ENCODE measurements at regions not wholly inside any gene's neighbourhood (a gene's known extent, or its start where the extent isn't known, plus 50 kb on each side); places are given as distances from the start of the nearest gene placed in this dataset.

DNA sequence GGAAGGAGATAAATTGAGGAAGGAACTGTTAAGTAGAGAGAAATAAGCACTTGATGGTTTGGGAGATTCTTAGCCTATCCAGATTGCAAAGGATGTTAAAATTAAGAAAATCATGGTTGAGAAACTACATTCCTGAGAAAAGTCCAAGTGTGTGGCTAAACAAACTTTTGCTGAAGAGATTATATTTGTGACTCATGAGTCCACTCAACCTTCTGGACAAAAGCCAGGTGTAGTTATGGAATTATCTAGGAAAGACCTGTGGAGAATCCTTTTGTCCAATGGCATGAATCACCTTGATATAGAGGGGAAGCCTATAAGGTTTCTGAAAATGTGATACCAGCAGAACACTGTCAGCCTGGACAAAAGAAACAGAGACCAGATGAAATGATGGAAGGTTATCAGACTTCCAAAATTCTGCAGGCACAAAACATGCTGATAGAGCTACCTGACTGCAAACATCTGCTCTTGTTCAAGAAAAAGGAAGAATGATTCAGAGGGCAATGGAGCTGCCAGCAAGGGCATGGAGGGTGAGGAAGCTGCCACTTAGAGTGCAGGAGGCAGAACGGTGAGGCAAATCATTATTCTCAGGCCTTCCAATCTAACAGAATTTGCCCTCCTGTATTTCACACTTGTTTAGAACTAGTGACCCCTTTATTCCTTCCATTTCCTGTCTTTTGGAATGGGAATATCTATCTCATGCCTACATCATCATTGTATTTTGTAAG, 300.6 kb upstream of the PRMT6 start:
- in situ Hi-C loops (cut with HindIII; ENCODE audit: low sequenced_read_pairs): no loop called here
- DNase-seq (ENCODE audit: low read depth, low spot score): peak; percentile 67
- H3K4me3 ChIP-seq (ENCODE audit: low read depth, low read length): no peak overlapping the region
- TF ChIP-seq, protein P1, sequence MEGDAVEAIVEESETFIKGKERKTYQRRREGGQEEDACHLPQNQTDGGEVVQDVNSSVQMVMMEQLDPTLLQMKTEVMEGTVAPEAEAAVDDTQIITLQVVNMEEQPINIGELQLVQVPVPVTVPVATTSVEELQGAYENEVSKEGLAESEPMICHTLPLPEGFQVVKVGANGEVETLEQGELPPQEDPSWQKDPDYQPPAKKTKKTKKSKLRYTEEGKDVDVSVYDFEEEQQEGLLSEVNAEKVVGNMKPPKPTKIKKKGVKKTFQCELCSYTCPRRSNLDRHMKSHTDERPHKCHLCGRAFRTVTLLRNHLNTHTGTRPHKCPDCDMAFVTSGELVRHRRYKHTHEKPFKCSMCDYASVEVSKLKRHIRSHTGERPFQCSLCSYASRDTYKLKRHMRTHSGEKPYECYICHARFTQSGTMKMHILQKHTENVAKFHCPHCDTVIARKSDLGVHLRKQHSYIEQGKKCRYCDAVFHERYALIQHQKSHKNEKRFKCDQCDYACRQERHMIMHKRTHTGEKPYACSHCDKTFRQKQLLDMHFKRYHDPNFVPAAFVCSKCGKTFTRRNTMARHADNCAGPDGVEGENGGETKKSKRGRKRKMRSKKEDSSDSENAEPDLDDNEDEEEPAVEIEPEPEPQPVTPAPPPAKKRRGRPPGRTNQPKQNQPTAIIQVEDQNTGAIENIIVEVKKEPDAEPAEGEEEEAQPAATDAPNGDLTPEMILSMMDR (IDR thresholded peaks at IDR 0.05; ENCODE audit: low read depth, low read length): no peak

DNA sequence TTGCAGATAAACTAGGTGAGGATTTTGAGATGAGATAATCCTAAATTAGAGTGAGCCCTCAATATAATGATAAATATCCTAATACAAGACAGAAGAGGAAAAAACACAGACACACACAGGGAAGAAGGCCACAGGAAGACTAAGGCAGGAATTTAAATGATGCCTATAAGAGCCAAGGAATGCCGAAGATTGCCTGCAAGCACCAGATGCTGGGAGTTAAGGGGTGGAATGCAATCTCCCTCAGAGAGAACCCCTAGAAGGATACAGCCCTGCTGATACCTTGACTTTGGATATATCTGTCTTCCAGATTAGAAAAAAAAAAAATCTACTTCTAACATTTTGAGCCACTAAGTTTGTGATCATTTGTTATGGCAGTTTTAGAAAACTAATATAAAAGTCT, 299.7 kb upstream of the PRMT6 start:
- no peak for DNase-seq (ENCODE audit: low read depth, low spot score)
- H3K4me3 ChIP-seq (ENCODE audit: low read depth, low read length): no peak overlapping the region
- TF ChIP-seq, protein P1 (IDR thresholded peaks at IDR 0.05; ENCODE audit: low read depth, low read length): no peak
- in situ Hi-C loops (cut with HindIII; ENCODE audit: low sequenced_read_pairs): no loop called here

DNA sequence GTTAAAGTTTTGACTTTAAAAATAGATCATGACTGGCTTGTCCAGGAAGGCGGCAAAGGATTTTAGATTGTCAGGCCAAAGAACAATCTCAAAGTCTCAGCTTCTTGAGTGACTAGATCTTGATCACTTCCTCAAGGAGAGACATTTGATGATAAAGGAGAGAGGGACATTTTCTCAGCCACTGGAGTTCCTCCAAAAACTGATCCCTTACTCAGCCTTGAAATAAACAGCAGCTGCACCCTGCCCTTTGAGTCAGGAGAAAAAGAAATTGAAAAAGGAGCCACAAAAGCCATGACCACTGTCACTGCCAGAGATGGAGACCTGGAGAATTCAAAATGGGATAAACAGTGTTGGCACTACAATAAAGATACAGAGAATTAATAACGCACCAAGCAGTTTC, 288.4 kb upstream of the PRMT6 start:
- DNase-seq (ENCODE audit: low read depth, low spot score): no peak
- in situ Hi-C loops (cut with HindIII; ENCODE audit: low sequenced_read_pairs): no loop called here
- H3K4me3 ChIP-seq (ENCODE audit: low read depth, low read length): no peak overlapping the region
- TF ChIP-seq, protein P1 (IDR thresholded peaks at IDR 0.05; ENCODE audit: low read depth, low read length): no peak

DNA sequence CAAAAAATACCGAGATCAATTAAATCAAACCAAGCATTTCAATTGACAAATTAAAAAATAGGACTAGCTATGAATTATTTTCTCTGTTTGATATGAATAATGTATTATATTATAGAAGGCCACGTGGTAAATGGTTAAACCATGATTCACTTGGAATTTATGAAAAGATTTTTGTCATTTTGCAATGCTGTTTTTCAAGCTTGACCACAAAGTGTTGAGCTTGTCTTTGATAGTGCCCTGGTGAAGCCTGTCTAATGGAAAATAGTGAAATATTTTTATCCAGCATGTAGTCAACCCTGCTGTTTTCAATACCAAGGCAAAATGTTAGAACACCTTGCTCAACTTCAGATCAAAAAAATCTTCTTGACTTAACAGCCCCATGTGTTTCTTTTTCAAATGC, 288.0 kb upstream of the PRMT6 start:
- DNase-seq (ENCODE audit: low read depth, low spot score): peak; percentile 2
- no peak overlapping the region for H3K4me3 ChIP-seq (ENCODE audit: low read depth, low read length)
- in situ Hi-C loops (cut with HindIII; ENCODE audit: low sequenced_read_pairs): no loop called here
- TF ChIP-seq, protein P1 (IDR thresholded peaks at IDR 0.05; ENCODE audit: low read depth, low read length): no peak

DNA sequence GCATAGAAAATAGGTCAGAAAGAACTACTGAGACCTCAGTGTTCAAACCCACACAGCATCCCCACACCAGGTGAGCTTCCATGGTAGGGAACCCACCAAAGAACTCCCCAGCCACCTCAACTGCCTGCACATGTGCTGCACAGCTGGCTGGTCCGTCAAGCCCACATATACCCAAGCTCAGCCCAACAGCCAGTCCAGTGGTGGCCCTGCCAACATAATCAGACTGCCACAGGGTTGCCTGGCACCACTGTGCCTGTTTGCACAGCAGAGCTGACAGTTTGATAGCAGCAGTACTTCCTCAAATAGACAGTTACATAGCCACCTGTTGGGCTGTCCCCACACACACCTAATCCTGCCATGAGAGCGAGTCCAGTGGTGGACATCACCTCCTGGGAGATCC, 283.3 kb upstream of the PRMT6 start:
- H3K4me3 ChIP-seq (ENCODE audit: low read depth, low read length): no peak overlapping the region
- in situ Hi-C loops (cut with HindIII; ENCODE audit: low sequenced_read_pairs): no loop called here
- TF ChIP-seq, protein P1 (IDR thresholded peaks at IDR 0.05; ENCODE audit: low read depth, low read length): no peak
- DNase-seq (ENCODE audit: low read depth, low spot score): no peak

DNA sequence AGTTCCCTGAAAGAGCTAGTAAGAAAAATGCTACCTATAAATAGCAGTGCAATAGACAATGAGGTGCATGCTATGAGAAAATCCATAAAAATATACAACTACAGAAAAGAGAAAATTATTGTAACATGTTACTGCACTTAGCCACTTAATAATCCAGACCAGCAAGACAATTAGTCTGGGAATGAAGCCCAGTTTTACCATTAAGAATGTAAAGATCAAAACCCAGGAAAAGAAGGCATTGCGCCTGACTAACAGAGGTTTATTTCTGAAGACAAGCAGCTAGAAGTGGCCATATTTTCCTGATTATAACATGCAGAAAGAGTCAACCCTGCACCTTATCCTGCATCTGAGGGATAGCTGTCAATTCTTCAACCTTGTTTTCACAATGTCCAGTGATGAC, 276.4 kb upstream of the PRMT6 start:
- in situ Hi-C loops (cut with HindIII; ENCODE audit: low sequenced_read_pairs): no loop called here
- peak; percentile 3 for DNase-seq (ENCODE audit: low read depth, low spot score)
- no peak overlapping the region for H3K4me3 ChIP-seq (ENCODE audit: low read depth, low read length)
- TF ChIP-seq, protein P1 (IDR thresholded peaks at IDR 0.05; ENCODE audit: low read depth, low read length): no peak

Measured in astrocyte of the spinal cord (primary cell).